GM18499 (cell line): ENCODE measurements at regions not wholly inside any gene's neighbourhood (a gene's known extent, or its start where the extent isn't known, plus 50 kb on each side); places are given as distances from the start of the nearest gene placed in this dataset.

Experiments used
- ATAC-seq: cut with Tn5 transposase; IDR thresholded peaks from one replicate; pipeline ENCODE4 v1.9.1; 2021; ENCODE audit warnings: moderate number of reproducible peaks; ENCODE audit not compliant: insufficient read depth, unreplicated experiment

DNA sequence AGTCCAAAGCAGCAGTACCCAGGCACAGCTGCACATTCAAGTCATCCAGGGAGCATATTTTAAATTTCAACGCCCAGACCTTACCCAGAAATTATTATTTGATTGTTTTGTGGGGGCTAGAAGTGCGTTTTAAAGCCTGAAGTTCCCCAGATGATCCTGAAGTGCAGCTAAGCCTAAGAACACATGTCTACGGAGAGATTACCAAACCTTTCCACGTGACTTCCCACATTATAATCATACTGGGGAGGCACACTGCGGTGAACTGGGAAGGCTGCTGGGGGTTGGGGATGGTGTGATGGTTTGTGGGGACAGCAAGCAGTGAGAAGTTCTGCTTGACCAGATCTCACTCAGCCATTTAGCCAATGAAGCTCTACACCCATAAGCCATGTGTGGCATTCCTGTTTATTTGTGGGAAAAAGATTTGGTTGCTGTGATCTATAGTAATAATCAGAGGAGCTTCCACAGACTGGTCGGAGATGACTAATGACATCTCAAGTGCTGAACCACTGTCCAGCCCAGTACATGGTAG lies 93.4 kb upstream of the CDH6 start:
- no peak for ATAC-seq

DNA sequence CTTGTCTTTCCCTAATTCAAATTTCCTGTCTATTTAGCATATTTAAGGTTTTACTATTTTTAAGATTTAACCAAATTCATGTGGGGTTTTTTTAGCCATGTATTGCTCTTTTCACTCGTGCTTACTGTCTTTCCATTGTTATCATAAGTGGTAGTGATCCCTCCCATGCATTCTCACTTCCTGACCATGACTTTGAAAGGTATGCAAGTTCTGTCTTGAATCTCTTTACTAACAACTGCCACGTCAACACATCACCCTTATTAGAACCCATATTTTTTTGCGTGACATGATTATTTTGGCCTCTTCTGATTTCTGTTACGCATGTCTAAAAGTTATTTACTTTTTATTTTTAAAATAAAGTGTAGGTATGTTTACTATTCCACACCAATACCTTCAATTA lies 94.7 kb upstream of the CDH6 start:
- ATAC-seq, result no peak

DNA sequence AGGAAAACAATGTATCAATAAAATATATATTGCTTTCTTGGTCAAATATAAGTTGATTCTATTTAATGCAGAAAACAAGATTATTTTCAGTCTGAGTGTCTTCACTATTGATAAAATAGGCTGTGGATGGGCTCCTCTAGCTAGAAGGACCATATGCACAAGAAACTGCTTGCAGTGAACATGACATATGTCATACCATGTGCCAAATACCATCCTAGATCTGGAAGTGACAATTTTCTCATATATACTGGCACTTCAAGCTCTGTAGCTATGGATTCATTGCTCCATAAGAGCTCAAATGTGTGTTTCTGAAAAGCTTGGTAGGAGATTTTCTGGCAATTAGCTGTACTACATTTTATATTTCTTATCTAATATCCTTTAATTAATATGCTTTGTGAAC lies 95.6 kb upstream of the CDH6 start:
- ATAC-seq, result no peak

DNA sequence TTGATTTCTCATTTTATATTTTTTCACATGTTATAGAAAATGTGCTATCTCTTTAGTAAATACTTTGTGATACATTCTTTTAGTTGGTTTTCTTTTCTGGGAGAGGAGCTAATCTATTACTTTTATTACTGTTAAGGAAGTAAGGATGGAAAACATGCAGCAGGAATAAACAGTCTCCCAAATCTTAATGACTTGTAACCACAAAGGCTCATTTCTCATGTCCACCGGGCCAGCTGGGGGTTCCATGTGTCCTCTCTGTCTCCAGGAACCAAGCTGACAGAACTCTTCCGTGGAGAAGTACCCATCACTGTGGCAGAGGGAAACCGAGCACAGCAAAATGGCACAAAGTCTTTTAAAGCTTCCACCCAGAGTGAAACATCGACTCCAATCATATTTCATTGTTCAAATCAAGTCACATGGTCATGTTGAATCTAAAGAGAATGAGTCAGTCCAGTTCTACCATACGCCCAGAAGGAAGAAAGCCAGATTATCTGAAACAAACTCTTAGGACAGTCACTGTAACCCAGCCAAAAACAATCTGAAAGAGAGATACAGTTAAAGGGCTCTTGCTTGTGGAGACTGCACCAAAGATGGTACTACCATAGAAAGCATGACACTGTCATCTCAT lies 97.1 kb upstream of the CDH6 start:
- no peak for ATAC-seq

DNA sequence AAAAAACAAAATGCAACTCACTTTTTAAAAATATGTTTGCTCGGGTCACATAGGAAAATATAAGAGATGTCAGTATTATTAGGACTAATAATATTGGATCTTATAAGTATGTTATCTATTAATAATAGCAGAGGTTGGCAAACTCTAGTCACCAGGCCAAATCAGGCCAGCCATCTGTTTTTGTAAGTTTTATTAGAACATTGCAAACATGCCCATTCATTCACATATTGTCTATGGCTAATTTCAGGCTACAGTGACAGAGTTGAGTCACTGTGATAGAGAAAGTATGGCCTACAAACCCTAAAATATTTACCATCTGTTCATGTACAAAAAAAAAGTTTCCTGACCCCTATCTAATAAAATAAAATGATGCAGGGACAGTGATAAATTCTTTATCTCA lies 97.7 kb upstream of the CDH6 start:
- no peak for ATAC-seq

DNA sequence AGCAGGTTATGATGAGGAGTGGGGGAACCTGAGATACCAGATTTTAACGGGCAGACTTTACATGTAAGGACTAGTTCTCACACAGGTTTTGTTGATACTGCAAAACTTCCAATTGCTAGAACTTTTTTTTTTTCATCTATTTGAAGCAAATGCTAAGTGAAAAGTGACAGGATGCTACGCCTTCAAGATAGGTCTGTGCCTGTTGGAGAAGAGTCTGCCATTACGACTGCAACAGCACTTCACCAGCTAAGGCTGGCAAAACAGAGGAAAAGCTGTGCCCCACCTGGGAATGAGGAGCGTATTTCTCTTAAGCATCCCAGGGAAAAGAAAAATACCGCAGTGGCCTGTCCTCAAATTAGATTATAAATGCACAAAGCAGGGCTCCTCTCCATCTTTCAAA lies 102.0 kb upstream of the CDH6 start:
- no peak for ATAC-seq

DNA sequence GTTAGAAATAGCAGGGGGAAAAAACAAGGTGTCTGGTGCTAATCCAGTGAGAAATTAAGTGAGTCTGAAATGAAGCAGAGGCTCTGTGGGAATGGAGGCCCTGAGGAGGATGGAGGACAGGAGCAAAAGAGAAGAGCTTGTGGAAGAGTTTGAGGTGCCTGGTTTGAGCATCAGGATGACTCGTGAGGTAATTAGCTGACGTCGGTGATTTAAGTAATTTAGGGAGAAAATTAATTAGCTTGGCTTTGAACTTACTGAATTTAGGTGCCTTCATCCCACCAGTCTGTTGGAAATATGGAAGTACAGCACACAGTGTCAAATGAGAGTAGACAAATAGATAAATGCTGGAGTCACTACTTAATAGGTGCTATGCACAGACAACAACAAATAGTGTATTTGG lies 103.0 kb upstream of the CDH6 start:
- no peak for ATAC-seq

DNA sequence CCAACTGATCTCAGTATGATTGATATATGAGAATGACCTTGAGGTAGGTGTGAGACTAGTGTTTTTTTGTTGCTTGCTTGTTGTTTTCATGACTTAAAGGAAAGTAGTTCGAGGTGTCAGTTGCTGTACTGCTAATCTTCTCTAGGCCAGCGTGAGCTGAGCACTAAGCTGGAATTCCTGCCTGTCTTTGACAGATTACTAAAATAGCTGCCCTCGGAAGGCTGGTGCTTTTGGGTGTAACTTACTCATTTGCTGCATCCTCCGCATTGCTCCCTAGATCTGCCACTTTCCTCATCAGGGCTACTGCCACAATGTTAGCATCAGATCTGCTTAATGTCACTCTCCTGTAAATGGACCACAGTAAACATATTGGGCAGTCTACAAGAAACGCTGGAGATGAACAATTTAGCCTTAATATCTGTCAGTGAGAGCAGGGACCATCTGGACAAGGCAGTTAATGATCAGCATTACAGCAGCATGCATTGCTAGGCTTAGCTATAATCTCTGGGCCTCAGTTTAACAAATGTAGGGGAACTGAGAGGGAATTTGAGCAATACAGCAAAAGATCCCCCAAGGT lies 106.6 kb upstream of the CDH6 start:
- no peak for ATAC-seq

DNA sequence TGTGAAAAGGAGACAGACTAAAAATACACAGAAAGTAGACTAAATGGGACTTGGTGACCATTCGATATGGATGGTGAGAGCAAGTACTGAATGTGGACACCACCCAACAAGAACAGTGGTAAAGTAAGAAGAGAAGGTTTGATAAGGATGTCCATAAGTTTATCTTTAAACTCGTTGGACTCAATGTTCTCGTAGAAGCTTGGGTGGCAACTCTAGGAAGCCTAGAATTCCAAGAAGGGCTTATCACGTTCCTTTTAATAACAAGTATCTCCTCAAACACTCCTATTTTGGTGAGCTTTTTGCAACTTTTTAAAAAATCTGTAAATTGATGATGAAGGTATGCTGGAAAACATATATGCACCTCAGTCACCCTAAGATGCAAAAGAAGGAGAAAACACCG lies 108.6 kb upstream of the CDH6 start:
- ATAC-seq, result no peak

DNA sequence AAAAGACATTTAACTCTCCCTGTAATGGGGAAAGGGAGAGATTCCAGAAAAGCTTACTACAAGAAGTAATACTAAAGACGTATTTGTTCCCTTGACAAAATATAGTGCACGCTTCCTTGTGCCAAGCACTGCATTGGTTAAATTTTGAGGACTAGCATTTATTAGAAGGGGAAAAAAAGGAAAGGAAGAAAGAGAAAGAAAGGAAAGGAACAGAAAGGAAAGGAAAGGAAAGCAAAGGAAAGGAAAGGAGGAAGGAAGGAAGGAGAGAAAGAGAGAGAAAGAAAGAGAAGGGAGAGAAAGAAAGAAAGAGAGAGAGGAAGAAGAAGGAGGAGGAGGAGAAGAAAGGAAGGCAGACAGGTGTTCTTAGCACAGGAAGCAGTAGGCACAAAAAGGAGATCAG lies 110.1 kb upstream of the CDH6 start:
- no peak for ATAC-seq

DNA sequence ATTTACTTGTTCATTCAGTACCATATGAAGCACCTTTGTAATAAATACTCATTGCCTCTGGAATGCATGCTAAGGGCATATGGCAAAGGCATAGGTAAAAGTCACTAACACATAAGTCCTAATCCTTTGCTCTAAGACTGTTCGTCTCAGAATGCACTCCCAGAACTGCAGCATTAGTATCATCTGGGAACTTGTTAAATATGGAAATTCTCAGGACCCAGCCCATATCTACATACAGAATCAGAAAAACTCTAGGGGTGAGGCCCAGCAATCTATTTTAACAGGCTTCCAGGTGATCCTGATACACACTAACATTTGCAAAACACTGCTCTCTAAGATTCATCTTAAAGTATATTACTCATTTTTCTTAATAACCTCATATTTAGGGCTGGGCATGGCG lies 113.8 kb upstream of the CDH6 start:
- ATAC-seq, result no peak

DNA sequence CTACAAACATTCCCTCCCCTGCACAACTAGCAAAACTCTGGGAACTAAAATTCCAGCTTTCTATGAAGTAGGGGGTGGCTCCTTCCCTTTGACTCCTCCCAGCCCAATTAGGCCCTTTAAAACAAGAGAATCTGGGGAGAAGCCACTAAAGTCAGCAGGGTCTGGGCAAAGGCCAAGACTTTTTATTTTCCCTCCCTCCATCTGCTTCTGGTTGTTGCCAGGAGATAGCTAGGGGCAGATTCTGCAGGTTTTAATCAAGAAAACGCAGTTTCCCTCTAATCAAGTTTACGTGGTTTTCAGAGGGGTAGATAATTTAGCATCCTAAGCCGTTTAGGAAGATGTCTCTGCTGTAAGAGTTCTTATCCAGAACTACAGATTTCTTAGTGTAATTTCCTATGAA lies 114.5 kb upstream of the CDH6 start:
- ATAC-seq, result no peak

DNA sequence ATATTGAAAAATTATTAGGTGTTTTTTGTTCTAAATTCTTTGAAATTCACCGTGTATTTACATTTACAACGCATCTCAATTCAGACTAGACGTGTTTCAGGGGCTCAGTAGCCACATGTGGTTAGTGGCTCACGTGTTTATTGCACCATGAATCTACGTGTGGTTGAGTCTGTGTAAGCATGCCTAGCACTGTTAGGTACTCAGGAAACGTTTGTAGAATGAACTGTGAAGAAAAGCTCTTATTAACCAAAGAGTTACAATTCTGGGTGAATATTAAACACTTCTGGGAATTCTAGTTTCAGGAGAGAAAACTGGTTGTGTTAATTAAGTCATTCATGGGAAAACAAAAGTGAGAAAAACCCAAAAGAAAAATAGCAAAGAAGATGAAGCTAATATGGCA lies 117.5 kb upstream of the CDH6 start:
- ATAC-seq, result no peak

DNA sequence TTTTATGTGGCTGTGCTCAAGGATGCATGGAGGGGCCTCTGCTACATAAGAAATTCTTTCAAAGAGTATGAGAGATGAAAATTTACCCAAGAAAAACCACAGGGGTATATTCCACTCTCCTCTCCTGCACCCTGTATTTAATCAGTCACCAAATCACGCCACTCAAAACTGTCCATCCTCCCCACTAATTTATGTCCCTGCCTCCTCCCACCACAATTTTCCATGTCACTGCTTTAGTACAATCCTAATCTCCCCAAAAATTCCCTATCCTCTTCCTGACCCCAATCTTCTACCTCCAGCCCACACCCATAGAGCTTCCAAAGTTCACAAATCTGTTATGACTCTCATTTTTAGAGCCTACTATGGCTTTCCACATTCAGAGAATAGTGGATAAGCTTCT lies 125.2 kb upstream of the CDH6 start:
- ATAC-seq, result no peak

DNA sequence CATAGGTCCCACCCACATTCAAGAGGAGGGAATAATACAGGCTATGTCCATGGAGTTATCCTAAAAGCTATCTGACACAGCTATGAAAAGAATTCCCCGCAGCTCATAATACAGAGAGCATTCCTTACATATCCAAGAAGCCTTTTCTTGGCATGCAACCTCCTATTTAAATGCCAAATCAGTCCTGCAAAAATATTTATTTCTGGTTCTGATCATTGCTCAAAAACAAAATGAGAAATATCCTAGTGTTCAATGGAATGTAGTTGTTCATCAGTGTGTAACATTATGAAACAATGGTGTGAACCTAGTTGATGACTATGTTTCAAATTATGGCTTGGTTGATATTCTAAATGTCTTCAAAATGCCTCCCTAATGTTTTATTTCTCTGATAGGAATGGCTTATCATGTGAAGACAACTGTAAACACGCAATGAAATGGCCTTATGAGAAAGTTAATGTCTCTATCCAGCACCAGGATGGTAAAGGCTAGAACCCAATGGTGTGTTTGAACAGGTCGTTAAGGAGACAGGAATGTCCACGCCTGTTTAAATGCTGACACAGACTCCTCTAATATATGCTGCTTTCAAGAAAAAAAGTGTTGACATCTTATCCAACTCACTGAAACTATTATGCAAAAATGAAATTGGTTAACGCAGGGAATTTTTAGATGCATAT lies 126.7 kb upstream of the CDH6 start:
- no peak for ATAC-seq

DNA sequence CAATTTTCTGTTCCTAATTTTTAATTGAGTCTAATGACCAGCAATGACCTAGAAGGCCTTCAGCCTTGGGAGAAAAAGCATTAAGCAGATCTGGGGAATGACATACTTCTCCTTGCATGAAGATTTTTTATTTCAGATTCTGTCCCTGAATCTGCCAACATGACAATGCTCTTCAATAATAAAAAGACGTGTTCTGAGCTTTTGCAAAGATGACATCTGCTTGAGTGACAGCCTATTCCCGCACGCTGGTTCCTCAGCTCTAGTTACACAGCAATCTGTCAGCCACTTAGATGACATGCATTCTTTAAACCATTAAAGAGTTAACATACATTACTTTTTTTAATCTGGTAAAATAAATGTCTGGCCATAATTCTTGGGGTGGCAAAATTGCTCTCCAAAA lies 129.3 kb upstream of the CDH6 start:
- ATAC-seq, result no peak

DNA sequence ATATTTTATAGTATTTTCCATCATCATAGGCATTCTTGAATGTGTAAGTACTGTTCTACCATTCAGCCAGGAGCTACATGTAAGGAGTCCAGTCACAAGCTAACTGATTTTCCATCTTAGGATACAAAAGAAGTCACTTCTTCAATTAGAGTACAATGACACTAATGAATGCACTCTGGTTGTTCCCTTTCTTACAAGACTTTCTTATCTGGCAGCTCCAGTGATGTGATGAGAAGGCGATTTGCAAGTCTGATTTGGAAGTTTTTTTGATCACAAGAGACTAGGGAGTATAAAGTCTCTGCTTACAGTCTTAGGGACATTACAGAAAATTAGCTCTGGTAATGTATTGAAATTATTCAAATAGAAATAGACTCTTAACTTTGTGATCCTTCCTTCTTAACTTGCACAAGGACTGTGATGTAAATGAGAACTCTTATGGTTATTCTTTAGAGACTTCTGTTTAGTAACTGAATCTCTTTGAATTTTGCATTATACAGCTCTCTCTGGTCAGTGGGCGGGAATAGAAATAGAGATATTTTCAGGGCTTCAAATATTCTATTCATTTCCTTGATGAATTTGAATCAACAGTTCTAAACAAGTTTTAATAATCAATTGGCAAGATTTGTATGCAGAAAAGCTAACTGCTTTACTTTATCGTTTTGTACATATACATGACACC lies 130.4 kb upstream of the CDH6 start:
- no peak for ATAC-seq

DNA sequence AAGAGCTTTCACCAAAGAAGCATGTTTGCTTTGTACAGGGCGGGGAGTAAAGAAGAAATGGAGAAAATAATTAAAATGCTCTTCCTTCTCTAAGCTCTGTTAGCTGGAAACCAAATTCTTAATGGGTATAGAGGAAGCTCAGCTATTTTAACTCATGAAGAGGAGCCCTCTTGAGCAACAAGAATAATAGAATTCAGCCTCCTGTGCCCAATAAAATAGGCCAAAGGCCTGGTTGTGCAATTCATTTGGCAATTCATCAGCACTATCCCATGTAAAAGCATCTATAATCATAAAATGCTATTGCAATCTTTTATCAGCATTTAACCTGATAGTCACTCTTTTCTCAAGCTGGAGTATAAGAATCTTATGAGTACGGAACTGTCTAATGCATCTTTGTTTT lies 133.6 kb upstream of the CDH6 start:
- ATAC-seq, result no peak

DNA sequence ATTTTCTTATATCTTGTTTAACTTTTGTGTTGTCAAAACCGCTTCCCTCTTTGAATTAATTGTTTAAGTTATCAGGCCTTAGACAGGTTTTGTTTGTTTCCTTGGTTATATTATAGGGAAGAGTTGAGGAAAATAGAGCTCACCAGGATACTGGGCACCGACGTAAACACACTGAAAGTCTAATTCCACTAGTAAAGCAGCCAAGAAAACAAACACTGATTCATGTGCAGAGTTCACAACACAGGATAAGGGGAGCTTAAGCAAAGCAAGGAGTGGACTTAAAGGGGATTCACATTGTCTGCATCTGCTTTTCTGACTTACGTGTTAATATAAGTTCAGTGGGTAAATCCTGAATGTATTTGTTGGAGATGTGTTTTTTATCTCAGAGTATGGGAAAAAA lies 139.0 kb upstream of the CDH6 start:
- ATAC-seq, result no peak

DNA sequence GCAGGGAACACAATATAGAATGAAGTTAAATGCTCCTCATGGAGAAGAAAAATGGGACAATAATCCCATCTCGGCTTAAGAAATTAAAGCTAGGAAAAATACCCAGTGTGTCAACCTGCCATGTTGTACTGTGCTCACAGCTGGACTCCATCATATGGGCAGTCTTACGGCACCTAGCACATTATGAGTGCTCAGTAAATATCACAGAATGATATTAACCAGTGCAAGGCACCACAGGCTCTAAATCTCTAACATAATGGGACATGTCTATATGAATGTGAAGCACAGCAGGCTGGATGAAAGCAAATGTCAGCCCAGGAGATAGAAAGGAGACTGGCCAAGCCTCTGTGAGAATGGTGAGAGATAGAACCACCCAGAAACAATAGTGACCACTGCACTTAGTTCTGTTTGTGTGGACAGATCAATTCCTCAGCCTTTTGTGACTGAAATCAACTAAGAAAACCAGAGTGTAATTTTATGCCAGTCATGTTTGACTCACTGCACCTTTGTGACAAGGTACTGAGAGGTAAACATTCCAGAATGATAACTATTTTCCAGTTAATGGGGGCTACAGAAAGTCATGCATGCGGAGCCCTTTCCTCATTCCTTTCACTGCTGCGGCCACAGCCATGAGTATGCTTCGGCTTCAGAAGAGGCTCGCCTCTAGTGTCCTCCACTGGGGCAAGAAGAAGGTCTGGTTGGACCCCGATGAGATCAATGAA lies 140.4 kb upstream of the CDH6 start:
- ATAC-seq, result no peak

DNA sequence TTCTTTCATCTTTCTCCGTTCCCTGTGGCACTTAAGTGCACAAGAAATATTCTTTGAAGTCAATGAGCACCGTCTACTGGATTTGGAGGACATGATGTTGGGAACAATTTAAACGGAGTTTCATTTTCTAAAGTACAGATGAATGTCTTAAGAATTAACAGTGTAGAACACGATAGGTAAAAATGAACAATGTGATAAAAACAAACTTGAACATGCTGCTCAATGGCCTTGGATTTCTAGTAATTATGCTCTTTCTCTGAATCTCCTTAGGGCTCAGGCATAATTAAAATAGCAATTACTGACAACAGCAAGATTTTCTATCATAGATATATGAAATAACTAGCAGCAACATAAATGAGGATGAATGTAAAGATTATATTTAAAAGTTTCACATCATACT lies 142.2 kb upstream of the CDH6 start:
- ATAC-seq, result no peak
